Kidney epithelial cell (primary cell): ENCODE measurements at regions not wholly inside any gene's neighbourhood (a gene's known extent, or its start where the extent isn't known, plus 50 kb on each side); places are given as distances from the start of the nearest gene placed in this dataset.
"Not testable (repeated sequence)": the region's sequence is repeated elsewhere in the genome, so short reads cannot be mapped to it uniquely, and the experiment has no call there.

ENCODE experiments used
- DNase-seq: peaks from one replicate; pipeline ENCODE4 v3.0.0-alpha.2; 2010; ENCODE audit warnings: low read depth
- H3K27me3 ChIP-seq: 2 replicates; pipeline ENCODE4 v1.6.0; 2011; ENCODE audit warnings: low read length; ENCODE audit not compliant: control insufficient read depth, insufficient read depth
- H3K36me3 ChIP-seq: 2 replicates; pipeline ENCODE4 v1.5.1; 2011; ENCODE audit warnings: low read length; ENCODE audit not compliant: control insufficient read depth, insufficient read depth
- H3K4me3 ChIP-seq: 2 replicates; pipeline ENCODE4 v1.5.1; 2011; ENCODE audit warnings: low read depth, mild to moderate bottlenecking, control low read depth, low read length
- TF ChIP-seq, protein P1 (sequence below): IDR thresholded peaks from 2 replicates; pipeline ENCODE4 v1.5.1; 2011; ENCODE audit warnings: mild to moderate bottlenecking, moderate library complexity, low read length, control low read depth, inconsistent platforms; ENCODE audit not compliant: insufficient read depth, poor library complexity, severe bottlenecking

DNA sequence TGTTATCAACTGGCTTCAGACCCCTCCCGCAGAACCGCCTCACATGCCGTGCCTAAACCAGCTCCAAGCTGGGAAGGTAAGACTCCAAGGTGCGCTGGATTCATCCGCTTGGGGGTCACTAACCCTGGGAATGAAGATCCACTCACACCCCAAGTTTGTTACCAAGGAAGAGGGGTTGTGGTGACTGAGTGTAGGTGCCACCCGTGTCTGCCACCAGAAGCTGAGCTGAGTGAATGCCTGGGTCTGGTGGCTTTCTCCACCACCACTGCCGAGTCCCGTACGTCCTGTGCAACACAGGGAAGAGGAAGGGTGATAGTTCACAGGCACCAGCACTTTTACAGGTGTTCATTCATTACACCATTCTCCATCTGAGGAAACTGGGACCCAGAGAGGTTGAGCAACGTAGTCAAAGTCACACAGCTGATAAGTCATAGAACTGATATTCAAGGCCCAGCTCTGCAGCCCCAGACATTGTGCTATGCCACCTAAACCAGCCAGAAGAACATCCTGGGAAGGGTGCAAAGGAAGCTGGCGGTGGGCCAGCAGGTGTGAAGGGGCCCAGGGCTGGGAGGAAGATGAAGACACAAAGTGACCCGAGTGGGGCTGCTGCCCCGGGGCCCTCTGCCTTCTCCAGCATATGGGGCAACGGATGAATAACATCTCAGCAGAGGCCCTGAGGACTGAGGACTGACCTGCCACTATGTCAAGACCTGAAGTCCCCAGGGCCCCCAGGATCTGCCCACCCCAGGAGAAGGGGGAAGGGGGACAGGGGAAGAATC lies 70.9 kb upstream of the PPP1R26 start:
- H3K36me3 ChIP-seq: no peaks in the 10 kb centered on the region
- TF ChIP-seq, protein P1, sequence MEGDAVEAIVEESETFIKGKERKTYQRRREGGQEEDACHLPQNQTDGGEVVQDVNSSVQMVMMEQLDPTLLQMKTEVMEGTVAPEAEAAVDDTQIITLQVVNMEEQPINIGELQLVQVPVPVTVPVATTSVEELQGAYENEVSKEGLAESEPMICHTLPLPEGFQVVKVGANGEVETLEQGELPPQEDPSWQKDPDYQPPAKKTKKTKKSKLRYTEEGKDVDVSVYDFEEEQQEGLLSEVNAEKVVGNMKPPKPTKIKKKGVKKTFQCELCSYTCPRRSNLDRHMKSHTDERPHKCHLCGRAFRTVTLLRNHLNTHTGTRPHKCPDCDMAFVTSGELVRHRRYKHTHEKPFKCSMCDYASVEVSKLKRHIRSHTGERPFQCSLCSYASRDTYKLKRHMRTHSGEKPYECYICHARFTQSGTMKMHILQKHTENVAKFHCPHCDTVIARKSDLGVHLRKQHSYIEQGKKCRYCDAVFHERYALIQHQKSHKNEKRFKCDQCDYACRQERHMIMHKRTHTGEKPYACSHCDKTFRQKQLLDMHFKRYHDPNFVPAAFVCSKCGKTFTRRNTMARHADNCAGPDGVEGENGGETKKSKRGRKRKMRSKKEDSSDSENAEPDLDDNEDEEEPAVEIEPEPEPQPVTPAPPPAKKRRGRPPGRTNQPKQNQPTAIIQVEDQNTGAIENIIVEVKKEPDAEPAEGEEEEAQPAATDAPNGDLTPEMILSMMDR: no peak
- no peak for DNase-seq

DNA sequence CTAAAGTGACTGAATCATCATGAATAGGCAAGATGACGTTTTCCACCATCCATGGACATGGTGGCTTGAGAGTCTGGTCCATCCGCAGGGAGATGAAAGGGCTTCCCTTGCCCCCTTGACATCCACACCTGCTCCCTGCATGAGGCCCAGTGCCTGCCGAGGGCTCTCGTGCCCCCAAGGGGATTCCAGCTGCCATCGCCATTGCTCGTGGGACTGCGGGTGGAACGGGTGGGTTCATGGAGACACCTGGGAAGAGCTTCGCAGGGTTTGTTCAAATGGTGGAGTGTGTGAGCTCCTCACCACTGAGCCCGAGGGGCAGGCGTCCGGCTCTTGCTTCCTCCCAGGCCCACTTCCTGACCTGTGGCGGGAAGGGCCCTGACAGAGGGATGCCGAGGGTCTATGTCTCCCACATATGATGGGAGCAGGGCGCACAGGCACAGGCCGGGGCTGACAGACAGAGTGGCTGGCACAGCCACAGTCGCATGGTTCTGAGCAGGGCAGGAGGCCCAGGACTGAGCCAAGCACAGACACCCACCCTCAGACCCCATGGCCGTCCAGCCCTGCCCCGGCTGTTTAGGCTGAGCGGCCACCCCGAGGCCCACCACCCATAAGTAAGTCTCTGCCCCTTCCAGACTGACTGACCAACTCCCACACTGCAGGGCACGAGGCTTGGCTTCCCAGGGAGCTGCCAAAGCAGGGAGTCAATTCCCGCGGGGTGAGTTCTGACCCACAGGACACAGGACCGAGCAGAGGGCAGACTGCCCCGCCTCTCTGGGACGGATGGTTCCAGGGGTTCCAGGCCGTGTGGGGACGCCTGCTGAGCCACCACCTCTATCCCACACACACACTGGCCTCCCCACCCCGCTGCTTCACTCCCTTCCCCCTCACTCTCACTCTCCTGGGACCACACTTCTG lies 70.0 kb upstream of the PPP1R26 start:
- TF ChIP-seq, protein P1: no peak
- H3K36me3 ChIP-seq: no peaks in the 10 kb centered on the region
- no peak for DNase-seq
- no peak overlapping the region for H3K4me3 ChIP-seq
- no peaks in the 10 kb centered on the region for H3K27me3 ChIP-seq

More for the DNA sequence above, 70.9 kb upstream of the PPP1R26 start:
- Histone ChIP-seq H3K4me3 (no peak overlapping the region), H3K27me3 (no peaks in the 10 kb centered on the region)

DNA sequence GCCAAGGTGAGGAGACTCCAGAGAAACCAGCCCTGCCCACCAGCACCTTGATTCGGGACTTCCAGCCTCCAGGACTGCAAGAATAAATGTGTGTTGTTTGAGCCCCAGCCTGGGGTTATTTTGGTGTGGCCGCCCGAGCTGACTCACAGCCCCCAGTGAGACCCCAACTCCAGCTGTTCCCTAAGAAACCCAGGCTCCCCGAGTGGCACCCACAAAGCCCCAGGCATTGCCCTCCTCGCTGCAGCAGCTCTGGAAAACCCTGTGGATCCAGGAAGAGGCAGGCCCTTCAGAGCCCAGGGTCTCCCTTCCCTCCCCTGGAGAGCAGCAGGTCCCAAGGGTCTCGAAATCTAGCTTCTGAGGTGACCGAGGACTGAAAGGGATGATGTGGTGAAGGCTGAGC lies 69.2 kb upstream of the PPP1R26 start:
- Histone ChIP-seq H3K4me3 (no peak overlapping the region), H3K36me3 (no peaks in the 10 kb centered on the region), H3K27me3 (no peaks in the 10 kb centered on the region)
- TF ChIP-seq, protein P1: no peak
- DNase-seq: no peak

DNA sequence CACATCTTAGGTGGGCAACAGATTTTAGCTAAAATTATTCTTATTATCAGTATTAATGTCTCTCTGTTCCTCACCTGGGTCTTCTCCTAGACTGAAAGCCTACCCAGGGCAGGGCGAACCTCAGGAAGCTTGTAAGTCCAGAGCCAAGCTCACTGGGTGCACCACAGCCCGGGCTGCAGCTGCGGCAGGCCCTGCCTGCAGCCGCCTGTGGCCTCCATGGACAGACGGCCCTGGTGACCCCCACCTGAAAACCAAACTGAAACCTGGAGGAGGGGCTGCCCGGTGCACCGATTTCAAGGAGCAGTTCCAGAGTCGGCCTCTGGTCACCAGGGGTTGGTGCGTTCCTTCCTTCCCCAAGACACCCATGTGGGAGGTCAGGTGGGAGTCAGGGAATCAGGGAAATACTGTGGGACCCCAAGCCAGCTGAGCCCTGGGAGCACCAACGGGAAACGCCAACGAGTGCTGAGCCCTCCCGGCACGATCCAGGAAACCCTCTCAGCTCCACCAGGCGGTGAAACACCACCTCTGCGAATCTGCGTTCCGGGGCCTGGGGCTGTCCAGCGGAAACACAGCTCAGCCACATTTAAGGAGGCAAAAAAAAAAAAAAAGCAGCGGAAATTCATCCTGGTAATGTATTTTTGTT lies 68.6 kb upstream of the PPP1R26 start:
- no peaks in the 10 kb centered on the region for H3K27me3 ChIP-seq
- TF ChIP-seq, protein P1: no peak
- no peak overlapping the region for H3K4me3 ChIP-seq
- no peaks in the 10 kb centered on the region for H3K36me3 ChIP-seq
- no peak for DNase-seq

DNA sequence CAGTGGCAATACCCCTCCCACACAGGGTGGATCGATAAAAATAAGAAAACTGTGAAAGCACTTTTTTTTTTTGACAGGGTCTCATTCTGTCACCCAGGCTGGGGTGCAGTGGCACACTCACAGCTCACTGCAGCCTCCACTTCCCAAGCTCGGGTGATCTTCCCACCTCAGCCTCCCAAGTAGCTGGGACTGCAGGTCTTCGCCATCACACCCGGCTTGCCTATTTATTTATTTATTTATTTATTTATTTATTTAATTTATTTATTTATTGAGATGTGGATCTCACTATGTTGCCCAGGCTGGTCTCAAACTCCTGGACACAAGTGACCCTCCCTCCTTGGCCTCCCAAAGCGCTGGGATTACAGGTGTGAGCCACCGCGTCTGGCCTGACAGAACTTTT lies 68.0 kb upstream of the PPP1R26 start:
- DNase-seq, H3K4me3 ChIP-seq, H3K27me3 ChIP-seq: not testable (repeated sequence)

More for the DNA sequence above, 68.0 kb upstream of the PPP1R26 start:
- not testable (repeated sequence) for H3K36me3 ChIP-seq
